AG04450 (cell line): ENCODE measurements at regions not wholly inside any gene's neighbourhood (a gene's known extent, or its start where the extent isn't known, plus 50 kb on each side); places are given as distances from the start of the nearest gene placed in this dataset.

Experiments
- CTCF ChIA-PET: fragments of 300-600, 350-600 bp; formaldehyde crosslinking; extraction: SDS; loops from one replicate; lab custom pipeline; 2022; ENCODE audit warnings: antibody characterized with exemption, inconsistent platforms; lab: Charles Lee
- POLR2A ChIA-PET: fragments of 350-600 bp; formaldehyde crosslinking; extraction: SDS; loops from one replicate; lab custom pipeline; 2021; ENCODE audit warnings: antibody characterized with exemption, inconsistent platforms; lab: Yijun Ruan, JAX
- DNase-seq: peaks from one replicate; pipeline ENCODE4 v3.0.0-alpha.2; 2011; ENCODE audit warnings: low read depth, low spot score
- H3K27ac ChIP-seq: one replicate; pipeline ENCODE4 v1.5.1; 2012; ENCODE audit warnings: low read depth, low read length, control low read depth
- H3K27me3 ChIP-seq: one replicate; pipeline ENCODE4 v1.6.0; 2012; ENCODE audit warnings: low read length; ENCODE audit not compliant: control insufficient read depth, insufficient read depth
- H3K4me3 ChIP-seq: 2 replicates; pipeline ENCODE4 v1.5.1; 2011; ENCODE audit warnings: mild to moderate bottlenecking, low read depth, low read length, control low read depth
- H3K9me3 ChIP-seq: 2 replicates; pipeline ENCODE4 v1.5.1; 2012; ENCODE audit warnings: low read length; ENCODE audit not compliant: control insufficient read depth, insufficient read depth
- CTCF ChIP-seq: IDR thresholded peaks from 2 replicates; pipeline ENCODE4 v1.5.1; 2011; ENCODE audit warnings: low read depth, low read length, control low read depth, inconsistent platforms

GRCh38 chr13:106362707-106363106 lies 172.8 kb downstream of the EFNB2 start:
- no peak for DNase-seq
- H3K27me3 ChIP-seq = no peaks in the 10 kb centered on the region
- TF ChIP-seq CTCF = no peak
- H3K4me3 ChIP-seq = no peak overlapping the region
- CTCF ChIA-PET = interaction anchor here (0.6 kb wide), 1 partner anchor 1793 kb away, joined by 3 read pairs; no protein-coding TSS in a partner anchor
- no peak overlapping the region for H3K27ac ChIP-seq
- POLR2A ChIA-PET = no interaction called here
- no peaks in the 10 kb centered on the region for H3K9me3 ChIP-seq

DNA sequence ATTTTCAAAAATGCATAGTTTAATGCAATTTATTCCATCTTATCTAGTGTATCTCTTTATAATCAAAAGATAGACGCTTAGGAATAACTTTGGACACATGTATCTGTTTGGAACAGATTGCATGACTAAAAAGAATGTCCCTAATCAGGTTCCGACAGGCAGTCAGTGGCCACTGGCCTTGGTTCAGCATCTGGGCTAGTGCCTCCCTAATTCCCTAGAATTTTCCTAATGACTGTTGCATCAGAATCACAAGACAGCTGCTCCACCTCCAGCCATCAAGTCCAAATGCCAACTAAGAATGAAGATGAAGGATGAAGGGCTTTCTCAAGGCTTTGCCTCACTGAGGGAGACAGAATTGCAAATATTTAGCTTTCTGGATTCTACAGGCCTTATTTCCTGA lies 173.8 kb downstream of the EFNB2 start:
- no peak for DNase-seq
- no peak for TF ChIP-seq CTCF
- Histone ChIP-seq H3K27me3 (no peaks in the 10 kb centered on the region), H3K27ac (no peak overlapping the region), H3K9me3 (no peaks in the 10 kb centered on the region), H3K4me3 (no peak overlapping the region)
- ChIA-PET CTCF (no interaction called here), POLR2A (no interaction called here)

DNA sequence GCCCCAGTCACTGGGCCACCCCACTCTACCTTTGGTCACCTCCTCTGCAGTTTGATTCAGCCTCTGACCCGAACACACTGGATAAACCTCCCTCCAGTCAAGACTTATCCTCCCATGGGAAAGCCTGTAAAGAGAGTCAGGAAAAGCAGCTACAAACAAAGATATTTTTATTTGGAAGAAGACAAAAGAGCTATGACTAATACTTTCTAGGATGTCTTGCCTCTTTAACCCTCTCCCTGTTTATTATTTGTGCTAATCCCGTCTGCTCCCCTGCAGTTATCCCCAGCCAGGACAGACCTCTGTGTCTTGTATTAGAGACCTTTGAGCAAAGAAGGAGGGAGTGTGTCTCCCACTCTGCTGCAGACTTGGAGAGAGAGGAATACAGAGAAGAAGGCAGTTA lies 178.3 kb downstream of the EFNB2 start:
- H3K27me3 ChIP-seq = no peaks in the 10 kb centered on the region
- DNase-seq = no peak
- ChIA-PET POLR2A (interaction anchor here (0.6 kb wide), 1 partner anchor 17 kb away, joined by 3 read pairs; no protein-coding TSS in a partner anchor), CTCF (no interaction called here)
- H3K4me3 ChIP-seq = no peak overlapping the region
- no peak for TF ChIP-seq CTCF
- no peak overlapping the region for H3K27ac ChIP-seq
- H3K9me3 ChIP-seq = no peaks in the 10 kb centered on the region

DNA sequence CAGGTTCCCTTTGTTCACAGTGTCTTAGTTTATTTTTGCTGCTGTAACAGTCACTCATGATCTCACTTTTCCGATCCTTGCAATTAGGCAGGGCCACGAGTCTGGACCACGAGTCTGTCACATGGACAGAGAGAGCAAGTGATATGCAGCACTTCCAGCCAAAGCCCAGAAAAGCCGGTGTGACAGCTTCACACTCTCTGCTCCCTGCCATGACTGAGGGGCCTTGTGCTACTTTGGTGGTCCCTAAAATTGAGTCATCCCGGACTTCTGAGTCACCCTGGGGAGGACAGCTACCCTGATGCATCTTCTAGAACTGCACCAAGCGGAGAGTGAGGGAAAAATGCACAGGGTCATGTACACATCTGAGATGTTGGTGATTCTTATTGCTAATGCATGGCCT lies 179.6 kb downstream of the EFNB2 start:
- DNase-seq = no peak
- POLR2A ChIA-PET = no interaction called here
- Histone ChIP-seq H3K27ac (no peak overlapping the region), H3K9me3 (no peaks in the 10 kb centered on the region), H3K4me3 (no peak overlapping the region), H3K27me3 (no peaks in the 10 kb centered on the region)
- TF ChIP-seq CTCF = no peak
- CTCF ChIA-PET = no interaction called here

- Histone ChIP-seq H3K27ac (no peak overlapping the region), H3K27me3 (no peaks in the 10 kb centered on the region), H3K4me3 (no peak overlapping the region), H3K9me3 (no peaks in the 10 kb centered on the region)
- POLR2A ChIA-PET = no interaction called here
- TF ChIP-seq CTCF = no peak
- no peak for DNase-seq
- CTCF ChIA-PET = no interaction called here
Observed at GRCh38 chr13:106354961-106355360, 180.5 kb downstream of the EFNB2 start.
